ENCODE measurements at regions not wholly inside any gene's neighbourhood (a gene's known extent, or its start where the extent isn't known, plus 50 kb on each side); places are given as distances from the start of the nearest gene placed in this dataset.
A peak's percentile ranks its signal among the peaks of the same experiment; 100 is the strongest.

GRCh38 chr12:3966376-3966775, 93.2 kb upstream of the PARP11 start:
- TF ChIP-seq, protein P1, sequence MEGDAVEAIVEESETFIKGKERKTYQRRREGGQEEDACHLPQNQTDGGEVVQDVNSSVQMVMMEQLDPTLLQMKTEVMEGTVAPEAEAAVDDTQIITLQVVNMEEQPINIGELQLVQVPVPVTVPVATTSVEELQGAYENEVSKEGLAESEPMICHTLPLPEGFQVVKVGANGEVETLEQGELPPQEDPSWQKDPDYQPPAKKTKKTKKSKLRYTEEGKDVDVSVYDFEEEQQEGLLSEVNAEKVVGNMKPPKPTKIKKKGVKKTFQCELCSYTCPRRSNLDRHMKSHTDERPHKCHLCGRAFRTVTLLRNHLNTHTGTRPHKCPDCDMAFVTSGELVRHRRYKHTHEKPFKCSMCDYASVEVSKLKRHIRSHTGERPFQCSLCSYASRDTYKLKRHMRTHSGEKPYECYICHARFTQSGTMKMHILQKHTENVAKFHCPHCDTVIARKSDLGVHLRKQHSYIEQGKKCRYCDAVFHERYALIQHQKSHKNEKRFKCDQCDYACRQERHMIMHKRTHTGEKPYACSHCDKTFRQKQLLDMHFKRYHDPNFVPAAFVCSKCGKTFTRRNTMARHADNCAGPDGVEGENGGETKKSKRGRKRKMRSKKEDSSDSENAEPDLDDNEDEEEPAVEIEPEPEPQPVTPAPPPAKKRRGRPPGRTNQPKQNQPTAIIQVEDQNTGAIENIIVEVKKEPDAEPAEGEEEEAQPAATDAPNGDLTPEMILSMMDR (IDR thresholded peaks at IDR 0.05): no peak
- Histone ChIP-seq H3K27ac (no peak overlapping the region), H3K27me3 (peaks cover 9% of the 10 kb centered on the region), H3K4me1 (no peaks in the 10 kb centered on the region), H3K36me3 (no peaks in the 10 kb centered on the region), H3K4me3 (no peak overlapping the region), H3K9me3 (no peaks in the 10 kb centered on the region)
- intact Hi-C loops (cut with DNase I): no loop called here
- no peak for DNase-seq
- no peak for ATAC-seq

- TF ChIP-seq, protein P1 (IDR thresholded peaks at IDR 0.05): no peak
- Histone ChIP-seq H3K27ac (no peak overlapping the region), H3K9me3 (no peaks in the 10 kb centered on the region), H3K36me3 (no peaks in the 10 kb centered on the region), H3K27me3 (peaks cover 9% of the 10 kb centered on the region), H3K4me1 (no peaks in the 10 kb centered on the region), H3K4me3 (no peak overlapping the region)
- ATAC-seq (no peak), DNase-seq (no peak)
- intact Hi-C loops (cut with DNase I): no loop called here
Measured at GRCh38 chr12:3965046-3965445, 91.8 kb upstream of the PARP11 start.

DNA sequence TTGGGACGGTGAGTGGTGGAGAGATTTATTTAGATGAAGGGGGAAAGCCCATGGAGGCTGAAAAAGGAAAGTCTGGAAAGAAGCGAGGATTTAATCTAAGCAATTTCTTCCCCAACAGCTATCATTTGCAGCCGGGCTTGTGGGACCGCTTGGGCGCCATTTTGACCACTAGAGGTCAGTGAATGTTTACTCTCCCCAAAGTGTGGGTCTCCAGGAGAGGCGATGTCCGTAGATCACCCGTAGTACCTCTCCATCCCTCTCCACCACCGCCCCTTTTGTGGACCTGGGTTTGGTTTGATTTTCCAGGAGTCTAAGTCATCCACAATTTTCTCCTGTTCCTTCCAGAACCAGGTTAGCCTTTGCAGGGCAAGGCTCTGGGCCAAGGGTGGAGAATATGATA, 91.2 kb upstream of the PARP11 start:
- Histone ChIP-seq H3K27me3 (peaks cover 9% of the 10 kb centered on the region), H3K36me3 (no peaks in the 10 kb centered on the region), H3K4me1 (no peaks in the 10 kb centered on the region), H3K4me3 (no peak overlapping the region), H3K9me3 (no peaks in the 10 kb centered on the region), H3K27ac (no peak overlapping the region)
- intact Hi-C loops (cut with DNase I): no loop called here
- ATAC-seq (no peak), DNase-seq (no peak)
- TF ChIP-seq, protein P1 (IDR thresholded peaks at IDR 0.05): peak; percentile 20

DNA sequence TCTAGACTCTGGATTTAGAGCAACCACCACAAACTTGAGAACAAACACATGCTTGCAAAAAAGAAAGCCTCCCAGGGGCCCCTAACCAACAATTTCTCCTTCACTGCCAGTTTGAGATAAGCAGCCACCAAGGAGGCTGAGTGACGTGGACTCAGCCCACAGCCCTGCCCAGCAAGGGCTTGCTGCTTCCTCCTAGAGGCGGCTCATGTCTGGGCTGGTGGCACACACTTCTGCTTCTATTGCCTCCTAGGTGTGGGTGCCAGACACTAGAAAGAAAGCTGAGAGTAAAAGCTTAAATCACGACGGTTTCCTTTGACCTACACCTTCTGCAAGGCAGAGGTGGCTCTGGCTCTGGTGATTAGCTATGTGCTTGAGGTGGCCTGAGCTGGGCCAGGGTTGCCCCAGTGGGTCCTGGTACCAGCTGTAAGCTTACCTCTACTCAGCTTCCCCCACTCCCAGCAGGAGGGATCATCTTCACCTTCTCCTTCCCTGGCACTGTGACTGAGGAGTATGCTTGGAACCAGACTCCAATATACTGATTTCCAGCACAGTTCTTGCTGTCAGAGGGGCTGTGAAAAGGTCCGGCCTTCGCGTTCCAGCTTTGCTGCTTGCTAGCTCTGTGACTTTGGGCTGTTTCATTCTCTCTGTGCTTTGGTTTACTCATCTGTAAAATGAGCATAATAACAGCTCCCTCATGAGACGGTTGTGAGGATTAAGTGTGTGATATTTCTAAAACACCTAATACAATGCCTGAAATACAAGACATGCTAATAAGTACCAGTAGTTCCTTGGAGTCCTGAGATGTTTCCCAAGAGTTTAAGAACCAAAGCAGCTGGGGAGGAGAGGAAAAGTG, 89.7 kb upstream of the PARP11 start:
- ATAC-seq: peak; percentile 87
- H3K9me3 ChIP-seq: no peaks in the 10 kb centered on the region
- intact Hi-C loops (cut with DNase I): no loop called here
- H3K4me3 ChIP-seq: no peak overlapping the region
- no peaks in the 10 kb centered on the region for H3K4me1 ChIP-seq
- no peak overlapping the region for H3K27ac ChIP-seq
- H3K36me3 ChIP-seq: no peaks in the 10 kb centered on the region
- DNase-seq: peak; percentile 69
- TF ChIP-seq, protein P1 (IDR thresholded peaks at IDR 0.05): peak; percentile 18
- no peaks in the 10 kb centered on the region for H3K27me3 ChIP-seq

DNA sequence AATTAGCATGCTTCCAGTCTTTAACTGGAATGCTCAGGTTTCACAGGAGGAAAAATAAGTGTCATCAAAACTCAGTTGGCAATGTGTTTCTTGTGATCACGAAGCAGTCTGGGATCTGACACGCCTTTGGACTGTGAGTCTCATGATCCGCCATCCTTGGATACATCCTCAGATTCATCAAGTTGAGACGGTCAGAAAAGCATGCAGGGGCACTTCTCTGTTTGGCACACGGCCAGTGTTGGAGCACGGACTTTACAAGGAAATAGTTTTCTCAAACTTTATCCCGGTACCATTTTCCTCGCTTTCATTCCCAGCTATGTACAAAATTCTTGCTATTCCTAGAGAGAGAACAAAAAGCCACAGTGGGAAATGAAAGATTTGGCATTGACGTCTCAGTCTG, 88.4 kb upstream of the PARP11 start:
- intact Hi-C loops (cut with DNase I): no loop called here
- H3K27ac ChIP-seq: no peak overlapping the region
- no peaks in the 10 kb centered on the region for H3K27me3 ChIP-seq
- no peaks in the 10 kb centered on the region for H3K36me3 ChIP-seq
- ATAC-seq: no peak
- H3K4me3 ChIP-seq: no peak overlapping the region
- DNase-seq: no peak
- no peaks in the 10 kb centered on the region for H3K4me1 ChIP-seq
- TF ChIP-seq, protein P1 (IDR thresholded peaks at IDR 0.05): no peak
- H3K9me3 ChIP-seq: no peaks in the 10 kb centered on the region

All from upper lobe of right lung (tissue), 1 donor.